AG09309 (cell line): ENCODE measurements at regions not wholly inside any gene's neighbourhood (a gene's known extent, or its start where the extent isn't known, plus 50 kb on each side); places are given as distances from the start of the nearest gene placed in this dataset.

ENCODE experiments used
- DNase-seq: peaks from one replicate; pipeline ENCODE4 v3.0.0-alpha.2; 2010; ENCODE audit warnings: low read depth
- H3K4me3 ChIP-seq: 2 replicates; pipeline ENCODE4 v1.5.1; 2011; ENCODE audit warnings: mild to moderate bottlenecking, low read depth, low read length, moderate library complexity; ENCODE audit not compliant: control insufficient read depth
- TF ChIP-seq, protein P1 (sequence below): IDR thresholded peaks from 2 replicates; pipeline ENCODE4 v1.5.1; 2011; ENCODE audit warnings: mild to moderate bottlenecking, low read depth, low read length, inconsistent platforms; ENCODE audit not compliant: insufficient read depth, control insufficient read depth; ENCODE audit errors: missing control alignments

DNA sequence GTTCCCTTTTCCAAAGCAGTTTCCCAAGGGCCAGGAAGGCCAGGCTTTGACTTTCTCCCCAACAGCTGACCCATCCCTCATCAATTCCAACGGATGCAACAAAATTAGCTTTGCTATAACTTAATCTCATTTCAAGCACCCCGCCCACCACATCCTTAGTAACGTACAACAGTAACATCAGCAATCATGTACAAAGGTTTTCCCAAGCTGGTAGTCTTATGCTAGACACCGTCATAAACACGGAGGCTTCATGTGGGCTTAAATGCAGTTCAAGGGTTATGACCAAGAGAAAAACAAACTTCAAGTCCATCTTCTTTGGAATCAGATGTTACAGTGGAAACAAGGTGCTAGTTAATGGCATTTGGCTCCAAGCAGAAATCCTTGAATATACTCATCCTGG lies 66.6 kb downstream of the EOMES start:
- TF ChIP-seq, protein P1, sequence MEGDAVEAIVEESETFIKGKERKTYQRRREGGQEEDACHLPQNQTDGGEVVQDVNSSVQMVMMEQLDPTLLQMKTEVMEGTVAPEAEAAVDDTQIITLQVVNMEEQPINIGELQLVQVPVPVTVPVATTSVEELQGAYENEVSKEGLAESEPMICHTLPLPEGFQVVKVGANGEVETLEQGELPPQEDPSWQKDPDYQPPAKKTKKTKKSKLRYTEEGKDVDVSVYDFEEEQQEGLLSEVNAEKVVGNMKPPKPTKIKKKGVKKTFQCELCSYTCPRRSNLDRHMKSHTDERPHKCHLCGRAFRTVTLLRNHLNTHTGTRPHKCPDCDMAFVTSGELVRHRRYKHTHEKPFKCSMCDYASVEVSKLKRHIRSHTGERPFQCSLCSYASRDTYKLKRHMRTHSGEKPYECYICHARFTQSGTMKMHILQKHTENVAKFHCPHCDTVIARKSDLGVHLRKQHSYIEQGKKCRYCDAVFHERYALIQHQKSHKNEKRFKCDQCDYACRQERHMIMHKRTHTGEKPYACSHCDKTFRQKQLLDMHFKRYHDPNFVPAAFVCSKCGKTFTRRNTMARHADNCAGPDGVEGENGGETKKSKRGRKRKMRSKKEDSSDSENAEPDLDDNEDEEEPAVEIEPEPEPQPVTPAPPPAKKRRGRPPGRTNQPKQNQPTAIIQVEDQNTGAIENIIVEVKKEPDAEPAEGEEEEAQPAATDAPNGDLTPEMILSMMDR = no peak
- DNase-seq = no peak
- no peak overlapping the region for H3K4me3 ChIP-seq

DNA sequence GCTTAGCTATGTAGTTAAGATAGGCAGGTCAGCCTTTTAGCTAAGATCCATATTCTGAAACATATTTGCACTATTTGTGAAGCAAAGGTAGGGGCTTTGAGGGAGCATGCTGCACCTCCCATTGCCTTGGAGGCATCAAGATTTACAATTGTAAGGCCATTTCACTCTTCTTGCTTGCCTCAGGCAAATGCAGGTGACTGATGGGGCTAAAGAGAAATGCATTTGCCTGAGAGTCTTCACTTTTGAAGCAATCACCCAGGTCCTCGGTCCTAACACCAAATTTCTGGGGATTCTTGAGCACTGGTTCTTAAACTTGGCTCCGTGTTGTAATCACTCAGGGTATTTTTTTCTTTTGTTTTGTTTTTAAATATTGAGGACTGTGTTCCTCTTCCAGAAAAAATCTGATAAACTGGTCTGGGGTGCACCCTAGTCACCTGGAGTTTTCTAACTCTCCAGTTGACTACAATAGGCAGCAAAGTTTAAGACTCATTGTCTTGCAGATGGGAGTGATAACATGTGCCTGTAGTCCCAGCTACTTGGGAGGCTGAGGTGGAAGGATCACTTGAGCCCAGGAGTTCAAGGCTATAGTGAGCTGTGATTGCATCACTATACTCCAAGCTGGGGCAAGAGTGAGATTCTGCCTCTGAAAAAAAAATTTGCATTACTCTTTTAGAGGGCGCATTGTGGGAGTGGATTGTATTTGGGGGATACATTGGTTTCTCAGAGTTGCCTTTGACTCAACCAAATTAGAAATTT lies 68.1 kb downstream of the EOMES start:
- DNase-seq = no peak
- TF ChIP-seq, protein P1 = no peak

DNA sequence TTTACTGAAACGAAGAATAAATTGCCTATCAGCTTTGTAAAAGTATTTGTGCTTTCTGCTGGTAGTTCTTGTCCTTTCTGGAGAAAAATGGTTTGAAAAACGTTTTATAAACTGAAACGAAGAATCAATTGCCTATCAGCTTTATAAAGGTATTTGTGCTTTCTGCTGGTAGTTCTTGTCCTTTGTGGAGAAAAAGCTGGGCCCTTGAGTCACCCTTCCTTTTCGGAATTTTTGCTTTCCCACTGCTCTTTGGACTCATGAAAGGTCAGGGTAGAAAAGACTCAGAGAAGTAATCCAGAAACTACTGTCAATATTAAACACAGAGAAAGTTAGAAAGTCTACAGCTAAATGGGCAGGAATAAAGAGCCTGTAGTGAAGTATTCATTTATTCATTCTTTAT lies 72.8 kb downstream of the EOMES start:
- H3K4me3 ChIP-seq = no peak overlapping the region
- TF ChIP-seq, protein P1 = no peak
- DNase-seq = no peak

More for the DNA sequence above, 68.1 kb downstream of the EOMES start:
- H3K4me3 ChIP-seq = no peak overlapping the region

DNA sequence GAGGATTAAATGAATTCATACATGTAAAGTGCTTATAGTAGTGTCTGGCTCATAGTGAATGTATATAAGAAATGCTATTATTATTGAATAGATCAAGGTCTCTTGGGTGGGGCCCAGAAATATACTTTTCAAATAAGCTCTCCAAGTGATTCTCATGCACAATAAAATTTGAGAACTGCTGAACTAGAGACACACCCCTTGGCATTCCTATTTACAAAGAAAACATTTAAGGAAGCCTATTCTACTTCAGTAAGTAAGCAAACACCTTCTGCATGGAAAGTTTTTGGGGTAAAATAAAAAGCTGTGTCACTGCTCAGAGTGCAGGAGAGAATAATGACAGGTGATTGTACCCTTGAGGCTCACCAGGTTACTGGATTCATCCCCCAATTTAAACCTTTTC lies 75.2 kb downstream of the EOMES start:
- H3K4me3 ChIP-seq = no peak overlapping the region
- TF ChIP-seq, protein P1 = no peak
- DNase-seq = no peak

DNA sequence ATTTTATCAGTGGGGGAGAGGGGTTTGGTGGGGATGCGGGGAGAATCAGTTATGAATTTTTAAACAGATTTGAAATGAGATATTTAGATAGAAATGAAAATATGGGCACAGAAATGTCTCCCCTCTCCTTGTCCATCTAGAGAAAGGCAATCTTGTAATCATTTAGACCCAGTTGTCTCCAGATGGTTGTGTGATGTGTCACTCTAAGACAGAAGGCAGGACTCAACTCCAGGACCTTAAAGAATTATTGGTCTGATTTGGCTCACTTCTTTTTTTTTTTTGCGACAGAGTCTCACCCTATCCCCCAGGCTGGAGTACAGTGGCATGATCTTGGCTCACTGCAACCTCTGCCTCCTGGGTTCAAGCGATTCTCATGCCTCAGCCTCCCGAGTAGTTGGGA lies 77.2 kb downstream of the EOMES start:
- TF ChIP-seq, protein P1 = no peak
- no peak for DNase-seq
- no peak overlapping the region for H3K4me3 ChIP-seq

DNA sequence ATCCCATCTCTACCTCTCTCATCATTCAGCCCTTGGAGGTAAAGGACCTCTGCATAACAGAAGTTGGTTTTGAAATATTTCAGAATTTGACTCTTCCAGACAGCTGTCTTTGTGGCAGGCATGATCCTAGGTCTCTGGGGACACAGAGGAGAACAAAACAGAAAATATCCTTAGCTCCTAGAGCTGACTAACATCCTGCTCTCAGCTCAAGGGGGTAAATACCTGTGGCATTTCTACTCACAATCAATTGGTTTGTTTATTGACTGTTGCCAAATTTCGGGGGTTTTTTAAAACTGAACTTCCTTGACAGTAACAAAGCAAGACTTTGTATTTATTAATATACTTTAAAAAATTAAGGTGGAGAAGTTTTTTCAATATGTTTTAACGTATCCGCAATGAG lies 78.8 kb downstream of the EOMES start:
- no peak overlapping the region for H3K4me3 ChIP-seq
- no peak for DNase-seq

More for the DNA sequence above, 78.8 kb downstream of the EOMES start:
- TF ChIP-seq, protein P1 = no peak
